ENCODE measurements at regions not wholly inside any gene's neighbourhood (a gene's known extent, or its start where the extent isn't known, plus 50 kb on each side); places are given as distances from the start of the nearest gene placed in this dataset.

DNA sequence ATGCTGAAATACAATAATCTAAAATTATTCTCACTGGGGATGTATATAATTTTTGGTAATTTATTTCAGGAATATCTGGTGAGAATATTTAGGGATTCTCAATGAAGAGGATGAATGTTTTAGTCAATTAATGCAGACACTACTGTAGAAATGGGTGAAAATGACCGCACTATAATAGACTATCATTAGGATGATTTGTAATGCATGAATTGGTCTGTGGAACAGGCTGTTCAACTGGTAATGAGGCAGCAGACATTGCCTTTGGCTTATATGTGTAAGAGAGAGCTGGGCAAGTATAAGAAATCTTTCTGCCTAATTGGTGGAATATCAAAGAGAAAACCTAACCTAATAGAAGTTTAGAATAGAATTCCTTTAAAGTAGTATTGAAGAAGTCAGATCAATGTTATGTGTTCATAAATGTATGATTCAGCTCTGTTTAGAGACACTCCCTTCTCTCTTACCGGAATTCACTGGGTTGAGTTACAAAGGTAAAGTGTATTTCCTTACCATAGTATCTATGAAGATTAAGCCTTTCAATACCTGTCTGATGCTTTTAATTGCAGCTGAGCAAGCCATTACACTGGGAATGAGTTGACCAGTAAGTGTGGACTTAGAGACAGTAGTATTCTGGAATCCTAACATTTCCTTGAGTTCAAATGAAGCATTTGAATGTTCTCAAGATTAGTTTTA lies 274.5 kb downstream of the S1PR1 start:
- TF ChIP-seq, protein P1, sequence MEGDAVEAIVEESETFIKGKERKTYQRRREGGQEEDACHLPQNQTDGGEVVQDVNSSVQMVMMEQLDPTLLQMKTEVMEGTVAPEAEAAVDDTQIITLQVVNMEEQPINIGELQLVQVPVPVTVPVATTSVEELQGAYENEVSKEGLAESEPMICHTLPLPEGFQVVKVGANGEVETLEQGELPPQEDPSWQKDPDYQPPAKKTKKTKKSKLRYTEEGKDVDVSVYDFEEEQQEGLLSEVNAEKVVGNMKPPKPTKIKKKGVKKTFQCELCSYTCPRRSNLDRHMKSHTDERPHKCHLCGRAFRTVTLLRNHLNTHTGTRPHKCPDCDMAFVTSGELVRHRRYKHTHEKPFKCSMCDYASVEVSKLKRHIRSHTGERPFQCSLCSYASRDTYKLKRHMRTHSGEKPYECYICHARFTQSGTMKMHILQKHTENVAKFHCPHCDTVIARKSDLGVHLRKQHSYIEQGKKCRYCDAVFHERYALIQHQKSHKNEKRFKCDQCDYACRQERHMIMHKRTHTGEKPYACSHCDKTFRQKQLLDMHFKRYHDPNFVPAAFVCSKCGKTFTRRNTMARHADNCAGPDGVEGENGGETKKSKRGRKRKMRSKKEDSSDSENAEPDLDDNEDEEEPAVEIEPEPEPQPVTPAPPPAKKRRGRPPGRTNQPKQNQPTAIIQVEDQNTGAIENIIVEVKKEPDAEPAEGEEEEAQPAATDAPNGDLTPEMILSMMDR (IDR thresholded peaks at IDR 0.05; ENCODE audit: borderline replicate concordance, extremely low read depth, insufficient read depth): no peak
- no peak overlapping the region for H3K27ac ChIP-seq (ENCODE audit: low read depth in 2 of 2, low read length in 2 of 2)
- FAIRE-seq: no peak
- H3K36me3 ChIP-seq (ENCODE audit: control insufficient read depth in 2 of 3, insufficient read depth in 3 of 3, low read length in 3 of 3): no peaks in the 10 kb centered on the region
- H3K27me3 ChIP-seq (ENCODE audit: control insufficient read depth, insufficient read depth, low read length): no peaks in the 10 kb centered on the region
- intact Hi-C loops (cut with DNase I): no loop called here
- no peaks in the 10 kb centered on the region for H3K4me1 ChIP-seq (ENCODE audit: control insufficient read depth in 2 of 3, insufficient read depth in 2 of 3, low read depth in 1 of 3, low read length in 3 of 3)
- no peak overlapping the region for H3K9ac ChIP-seq (ENCODE audit: low read length in 3 of 3)
- DNase-seq: no peak
- no peak overlapping the region for H3K4me3 ChIP-seq (ENCODE audit: low read length in 3 of 3)
- H3K9me3 ChIP-seq (ENCODE audit: control insufficient read depth in 2 of 3, insufficient read depth in 1 of 3, low read length in 3 of 3): no peaks in the 10 kb centered on the region

DNA sequence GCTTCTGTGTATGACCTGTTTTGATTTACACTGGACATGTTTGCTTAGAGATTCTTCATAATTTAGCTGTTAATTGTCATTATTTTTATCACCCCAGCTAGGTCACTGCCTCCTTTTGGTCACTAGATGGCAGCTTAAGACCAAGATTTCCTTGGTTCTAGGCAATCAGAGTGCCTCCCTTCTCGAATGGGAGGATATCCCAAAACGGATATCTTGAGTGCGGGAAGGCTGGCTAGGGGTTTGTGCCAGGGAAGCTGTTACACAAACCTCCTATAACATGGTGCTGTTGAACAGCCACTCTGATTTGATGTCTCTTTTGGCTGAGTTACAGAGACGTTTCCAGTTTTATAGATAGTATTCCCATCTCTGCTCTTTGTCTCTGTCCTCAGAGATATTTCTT lies 283.5 kb downstream of the S1PR1 start:
- H3K9me3 ChIP-seq (ENCODE audit: control insufficient read depth in 2 of 3, insufficient read depth in 1 of 3, low read length in 3 of 3): no peaks in the 10 kb centered on the region
- no peaks in the 10 kb centered on the region for H3K4me1 ChIP-seq (ENCODE audit: control insufficient read depth in 2 of 3, insufficient read depth in 2 of 3, low read depth in 1 of 3, low read length in 3 of 3)
- H3K27me3 ChIP-seq (ENCODE audit: control insufficient read depth, insufficient read depth, low read length): no peaks in the 10 kb centered on the region
- H3K27ac ChIP-seq (ENCODE audit: low read depth in 2 of 2, low read length in 2 of 2): no peak overlapping the region
- TF ChIP-seq, protein P1 (IDR thresholded peaks at IDR 0.05; ENCODE audit: borderline replicate concordance, extremely low read depth, insufficient read depth): peak; percentile 57
- intact Hi-C loops (cut with DNase I): no loop called here
- H3K36me3 ChIP-seq (ENCODE audit: control insufficient read depth in 2 of 3, insufficient read depth in 3 of 3, low read length in 3 of 3): no peaks in the 10 kb centered on the region
- FAIRE-seq (no peak), DNase-seq (peak in 4 of 5 donors; percentile 25 to 71 (median 51))
- no peak overlapping the region for H3K9ac ChIP-seq (ENCODE audit: low read length in 3 of 3)
- no peak overlapping the region for H3K4me3 ChIP-seq (ENCODE audit: low read length in 3 of 3)

DNA sequence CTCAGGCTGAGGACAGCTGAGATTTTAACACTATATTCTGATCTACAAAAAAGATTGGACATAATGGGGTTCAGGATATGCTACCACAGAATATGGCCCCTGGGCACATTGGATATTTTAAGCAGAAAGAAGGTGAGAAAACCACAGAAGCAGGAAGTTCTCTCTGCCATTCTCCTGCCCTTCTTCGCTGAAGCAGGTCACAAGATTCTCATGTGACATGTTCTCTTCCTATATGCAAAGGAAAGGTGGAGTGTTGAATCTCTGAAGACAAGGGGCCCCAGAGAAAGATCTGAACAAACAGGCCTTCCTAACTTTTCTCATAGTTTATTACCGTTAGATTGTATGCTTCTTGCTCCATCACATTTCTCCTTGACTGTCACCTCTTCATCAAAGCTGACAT lies 285.7 kb downstream of the S1PR1 start:
- H3K4me1 ChIP-seq (ENCODE audit: control insufficient read depth in 2 of 3, insufficient read depth in 2 of 3, low read depth in 1 of 3, low read length in 3 of 3): no peaks in the 10 kb centered on the region
- no peaks in the 10 kb centered on the region for H3K36me3 ChIP-seq (ENCODE audit: control insufficient read depth in 2 of 3, insufficient read depth in 3 of 3, low read length in 3 of 3)
- intact Hi-C loops (cut with DNase I): no loop called here
- TF ChIP-seq, protein P1 (IDR thresholded peaks at IDR 0.05; ENCODE audit: borderline replicate concordance, extremely low read depth, insufficient read depth): no peak
- no peak overlapping the region for H3K9ac ChIP-seq (ENCODE audit: low read length in 3 of 3)
- FAIRE-seq: no peak
- no peaks in the 10 kb centered on the region for H3K9me3 ChIP-seq (ENCODE audit: control insufficient read depth in 2 of 3, insufficient read depth in 1 of 3, low read length in 3 of 3)
- H3K27ac ChIP-seq (ENCODE audit: low read depth in 2 of 2, low read length in 2 of 2): no peak overlapping the region
- no peak for DNase-seq
- no peaks in the 10 kb centered on the region for H3K27me3 ChIP-seq (ENCODE audit: control insufficient read depth, insufficient read depth, low read length)
- H3K4me3 ChIP-seq (ENCODE audit: low read length in 3 of 3): no peak overlapping the region

DNA sequence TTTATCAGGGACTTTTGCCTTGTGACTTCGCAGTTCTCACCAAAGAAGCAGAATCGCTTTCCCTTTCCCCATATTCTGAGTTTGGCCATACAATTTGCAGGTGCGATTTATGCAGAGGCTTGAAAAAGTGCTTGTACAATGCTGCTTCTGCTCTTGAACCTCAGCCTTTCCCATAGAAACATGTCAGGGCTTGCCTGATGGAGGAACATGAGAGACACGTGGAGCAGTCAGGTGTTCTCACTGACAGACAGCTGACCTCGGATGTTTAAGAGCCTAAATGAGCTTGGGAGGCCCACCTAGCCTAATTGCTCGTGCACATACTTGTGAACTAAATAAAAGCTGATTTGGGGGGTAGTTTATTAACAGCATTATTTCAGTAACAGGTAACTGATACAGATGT lies 290.0 kb downstream of the S1PR1 start:
- Histone ChIP-seq H3K4me1 (ENCODE audit: control insufficient read depth in 2 of 3, insufficient read depth in 2 of 3, low read depth in 1 of 3, low read length in 3 of 3) (no peaks in the 10 kb centered on the region), H3K9ac (ENCODE audit: low read length in 3 of 3) (no peak overlapping the region), H3K4me3 (ENCODE audit: low read length in 3 of 3) (no peak overlapping the region), H3K27me3 (ENCODE audit: control insufficient read depth, insufficient read depth, low read length) (no peaks in the 10 kb centered on the region), H3K9me3 (ENCODE audit: control insufficient read depth in 2 of 3, insufficient read depth in 1 of 3, low read length in 3 of 3) (no peaks in the 10 kb centered on the region), H3K27ac (ENCODE audit: low read depth in 2 of 2, low read length in 2 of 2) (no peak overlapping the region), H3K36me3 (ENCODE audit: control insufficient read depth in 2 of 3, insufficient read depth in 3 of 3, low read length in 3 of 3) (no peaks in the 10 kb centered on the region)
- TF ChIP-seq, protein P1 (IDR thresholded peaks at IDR 0.05; ENCODE audit: borderline replicate concordance, extremely low read depth, insufficient read depth): no peak
- FAIRE-seq (no peak), DNase-seq (no peak)
- intact Hi-C loops (cut with DNase I): no loop called here
